Nephron progenitor cell (in vitro differentiated cells): ENCODE measurements at regions not wholly inside any gene's neighbourhood (a gene's known extent, or its start where the extent isn't known, plus 50 kb on each side); places are given as distances from the start of the nearest gene placed in this dataset.

ENCODE experiments used
- DNase-seq: peaks from one replicate; pipeline ENCODE4 v3.0.0; 2021
- H3K27ac Mint-ChIP-seq: 2 replicates; pipeline ENCODE4 v1.8.0; 2021; ENCODE audit warnings: mild to moderate bottlenecking, moderate library complexity, mixed read lengths
- H3K27me3 Mint-ChIP-seq: 2 replicates; pipeline ENCODE4 v1.8.0; 2021; ENCODE audit warnings: mild to moderate bottlenecking, low read depth, mixed read lengths; ENCODE audit not compliant: poor library complexity
- H3K36me3 Mint-ChIP-seq: 2 replicates; pipeline ENCODE4 v1.8.0; 2021; ENCODE audit warnings: low read depth, mixed read lengths
- H3K4me1 Mint-ChIP-seq: 2 replicates; pipeline ENCODE4 v1.8.0; 2021; ENCODE audit warnings: mixed read lengths
- H3K4me3 Mint-ChIP-seq: 2 replicates; pipeline ENCODE4 v1.8.0; 2021; ENCODE audit warnings: mild to moderate bottlenecking, moderate library complexity, mixed read lengths
- H3K9me3 Mint-ChIP-seq: 2 replicates; pipeline ENCODE4 v1.8.0; 2021; ENCODE audit warnings: mild to moderate bottlenecking, moderate library complexity, mixed read lengths
- TF ChIP-seq, protein P1 (sequence below): fragments of 200-600 bp; sonication (generic); IDR thresholded peaks from 2 replicates; pipeline ENCODE4 v1.5.0; 2021; ENCODE audit warnings: antibody characterized with exemption

DNA sequence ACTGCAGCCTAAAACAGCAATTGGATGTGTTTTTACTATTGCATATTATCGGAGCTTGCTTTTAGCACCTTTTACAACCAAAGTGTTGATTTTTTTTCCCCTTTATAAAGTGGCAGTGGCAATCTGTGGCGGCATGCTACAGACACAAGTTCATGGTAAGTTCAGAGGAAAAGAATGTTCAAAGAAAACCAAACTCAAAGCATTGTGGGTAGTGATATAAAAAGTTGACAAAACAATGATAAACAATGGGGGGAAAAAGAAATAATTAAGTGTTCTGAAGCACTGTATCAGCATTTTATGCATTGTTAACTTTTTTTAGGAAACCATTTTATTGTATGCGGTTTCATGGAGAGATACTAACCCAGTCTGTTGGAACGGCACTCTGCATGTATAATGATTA lies 492.0 kb upstream of the SOX5 start:
- Mint-ChIP-seq H3K4me1 (peaks cover 15% of the 10 kb centered on the region), H3K27me3 (no peaks in the 10 kb centered on the region), H3K4me3 (no peak overlapping the region), H3K36me3 (peaks cover under 1% of the 10 kb centered on the region), H3K9me3 (peaks cover 12% of the 10 kb centered on the region), H3K27ac (no peak overlapping the region)
- DNase-seq = no peak
- TF ChIP-seq, protein P1, sequence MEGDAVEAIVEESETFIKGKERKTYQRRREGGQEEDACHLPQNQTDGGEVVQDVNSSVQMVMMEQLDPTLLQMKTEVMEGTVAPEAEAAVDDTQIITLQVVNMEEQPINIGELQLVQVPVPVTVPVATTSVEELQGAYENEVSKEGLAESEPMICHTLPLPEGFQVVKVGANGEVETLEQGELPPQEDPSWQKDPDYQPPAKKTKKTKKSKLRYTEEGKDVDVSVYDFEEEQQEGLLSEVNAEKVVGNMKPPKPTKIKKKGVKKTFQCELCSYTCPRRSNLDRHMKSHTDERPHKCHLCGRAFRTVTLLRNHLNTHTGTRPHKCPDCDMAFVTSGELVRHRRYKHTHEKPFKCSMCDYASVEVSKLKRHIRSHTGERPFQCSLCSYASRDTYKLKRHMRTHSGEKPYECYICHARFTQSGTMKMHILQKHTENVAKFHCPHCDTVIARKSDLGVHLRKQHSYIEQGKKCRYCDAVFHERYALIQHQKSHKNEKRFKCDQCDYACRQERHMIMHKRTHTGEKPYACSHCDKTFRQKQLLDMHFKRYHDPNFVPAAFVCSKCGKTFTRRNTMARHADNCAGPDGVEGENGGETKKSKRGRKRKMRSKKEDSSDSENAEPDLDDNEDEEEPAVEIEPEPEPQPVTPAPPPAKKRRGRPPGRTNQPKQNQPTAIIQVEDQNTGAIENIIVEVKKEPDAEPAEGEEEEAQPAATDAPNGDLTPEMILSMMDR = no peak

DNA sequence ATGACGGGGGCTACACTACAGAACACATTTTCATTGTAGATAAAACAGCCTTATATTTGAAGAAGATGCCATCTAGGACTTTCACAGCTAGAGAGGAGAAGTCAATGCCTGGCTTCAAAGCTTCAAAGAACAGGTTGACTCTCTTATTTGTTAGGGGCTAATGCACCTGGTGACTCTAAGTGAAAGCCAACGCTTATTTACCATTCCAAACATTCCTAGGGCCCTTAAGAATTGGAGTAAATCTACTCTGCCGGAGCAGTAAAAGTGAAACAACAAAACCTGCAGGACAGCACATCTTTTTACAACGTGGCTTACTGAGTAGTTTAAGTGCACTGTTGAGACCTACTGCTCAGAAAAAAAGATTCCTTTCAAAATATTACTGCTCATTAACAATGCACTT lies 487.2 kb upstream of the SOX5 start:
- TF ChIP-seq, protein P1 = no peak
- Mint-ChIP-seq H3K27me3 (no peaks in the 10 kb centered on the region), H3K27ac (no peak overlapping the region), H3K9me3 (peaks cover 24% of the 10 kb centered on the region), H3K4me1 (peaks cover 4% of the 10 kb centered on the region), H3K36me3 (peaks cover 7% of the 10 kb centered on the region), H3K4me3 (no peak overlapping the region)
- DNase-seq = no peak

DNA sequence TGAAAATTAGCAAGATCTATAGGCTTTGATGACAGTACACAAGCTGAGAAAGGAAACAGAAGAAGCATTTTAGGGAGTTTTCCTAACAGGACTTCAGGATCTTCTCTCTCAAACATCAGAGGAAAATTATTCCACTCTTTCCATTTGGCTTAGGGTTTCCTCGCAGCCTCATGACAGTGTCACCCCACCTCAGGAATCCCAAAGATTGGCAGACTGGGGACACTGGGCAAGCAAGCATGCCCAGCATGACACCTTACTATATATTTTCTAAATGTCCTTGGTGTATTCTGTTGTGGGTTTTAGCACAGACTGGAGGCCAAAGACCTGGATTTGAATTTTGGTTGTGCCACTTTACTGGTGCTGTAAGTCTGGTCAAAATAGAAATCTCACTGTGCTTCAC lies 482.4 kb upstream of the SOX5 start:
- TF ChIP-seq, protein P1 = no peak
- no peaks in the 10 kb centered on the region for H3K27me3 Mint-ChIP-seq
- H3K4me1 Mint-ChIP-seq = no peaks in the 10 kb centered on the region
- H3K4me3 Mint-ChIP-seq = no peak overlapping the region
- peaks cover 7% of the 10 kb centered on the region for H3K36me3 Mint-ChIP-seq
- DNase-seq = no peak
- no peak overlapping the region for H3K27ac Mint-ChIP-seq
- peaks cover 16% of the 10 kb centered on the region for H3K9me3 Mint-ChIP-seq

DNA sequence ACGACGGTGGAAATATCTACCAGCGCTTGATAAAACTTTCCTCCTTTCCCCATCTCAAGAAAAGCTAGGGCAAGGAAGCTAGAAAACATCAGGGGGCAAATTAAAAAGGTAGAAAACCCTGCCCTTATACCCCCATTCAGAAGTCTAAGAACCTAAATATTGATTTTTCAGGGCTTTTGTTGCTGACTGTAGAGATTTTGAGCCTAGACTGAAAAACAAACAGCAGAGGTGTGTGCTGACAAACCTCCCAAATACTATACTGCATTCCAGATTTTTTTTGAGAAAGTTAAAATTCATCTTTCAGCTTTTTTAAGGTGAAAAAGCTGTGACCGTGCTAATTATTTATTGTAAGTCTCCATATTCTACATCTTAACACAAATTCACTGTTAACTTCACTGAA lies 478.3 kb upstream of the SOX5 start:
- H3K9me3 Mint-ChIP-seq = no peaks in the 10 kb centered on the region
- no peak overlapping the region for H3K27ac Mint-ChIP-seq
- H3K36me3 Mint-ChIP-seq = no peaks in the 10 kb centered on the region
- H3K4me3 Mint-ChIP-seq = no peak overlapping the region
- TF ChIP-seq, protein P1 = no peak
- no peak for DNase-seq
- H3K27me3 Mint-ChIP-seq = no peaks in the 10 kb centered on the region
- H3K4me1 Mint-ChIP-seq = peaks cover 6% of the 10 kb centered on the region

DNA sequence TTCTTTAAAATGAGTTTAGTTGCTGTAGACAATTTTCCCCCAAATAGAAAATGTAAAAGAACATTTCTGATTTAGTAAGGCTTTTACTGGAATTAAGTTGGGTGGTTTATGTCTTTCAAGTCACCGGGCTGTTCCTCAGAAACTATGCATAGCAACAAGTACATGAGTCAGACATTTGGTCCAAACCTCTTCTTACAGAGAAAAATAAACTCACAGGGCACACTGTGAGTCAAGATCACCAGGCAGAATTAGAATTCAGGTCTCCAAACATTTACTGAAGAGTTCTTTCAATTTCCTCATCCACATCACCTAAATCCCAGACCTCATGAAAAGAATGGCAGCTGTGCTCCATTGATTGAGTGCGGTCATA lies 476.1 kb upstream of the SOX5 start:
- Mint-ChIP-seq H3K4me1 (peaks cover 6% of the 10 kb centered on the region), H3K27ac (no peak overlapping the region), H3K9me3 (peaks cover 4% of the 10 kb centered on the region), H3K27me3 (no peaks in the 10 kb centered on the region), H3K36me3 (no peaks in the 10 kb centered on the region), H3K4me3 (no peak overlapping the region)
- TF ChIP-seq, protein P1 = no peak
- no peak for DNase-seq

DNA sequence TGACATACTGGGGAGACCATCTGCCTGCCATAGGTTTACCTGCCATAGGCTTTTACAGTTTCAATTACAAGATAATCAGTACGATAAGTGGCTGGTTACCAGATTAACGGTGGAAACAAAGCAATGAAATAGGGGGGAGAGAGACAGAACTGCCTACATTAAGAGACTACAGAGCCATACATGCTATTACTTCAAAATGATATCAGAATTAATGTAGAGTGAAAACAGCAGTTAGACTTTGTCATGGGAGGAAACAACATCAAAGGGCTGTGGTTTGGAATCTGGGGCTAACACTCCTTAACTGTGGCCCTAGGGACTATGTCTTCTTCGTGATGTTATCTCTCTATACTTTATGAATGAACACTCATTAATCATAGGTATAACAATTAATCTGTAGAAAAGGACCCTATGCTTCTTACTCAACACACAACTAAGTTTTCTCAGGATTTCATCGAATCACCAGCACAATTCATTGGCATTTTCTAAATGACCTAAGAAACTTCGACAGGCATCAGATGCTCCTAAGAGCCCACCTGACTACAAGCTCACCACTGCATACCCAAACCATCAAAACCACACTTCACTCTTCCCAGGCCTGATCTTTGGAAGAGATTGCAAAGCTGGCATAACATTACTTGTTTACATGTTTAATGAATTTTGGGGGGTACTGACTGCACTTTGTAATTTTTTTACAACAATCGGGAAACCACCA lies 475.6 kb upstream of the SOX5 start:
- H3K4me1 Mint-ChIP-seq = peaks cover 6% of the 10 kb centered on the region
- no peak overlapping the region for H3K4me3 Mint-ChIP-seq
- H3K9me3 Mint-ChIP-seq = peaks cover 4% of the 10 kb centered on the region
- no peaks in the 10 kb centered on the region for H3K36me3 Mint-ChIP-seq
- TF ChIP-seq, protein P1 = no peak
- no peak overlapping the region for H3K27ac Mint-ChIP-seq
- DNase-seq = no peak
- no peaks in the 10 kb centered on the region for H3K27me3 Mint-ChIP-seq
